ENCODE measurements at regions not wholly inside any gene's neighbourhood (a gene's known extent, or its start where the extent isn't known, plus 50 kb on each side); places are given as distances from the start of the nearest gene placed in this dataset.
"Not testable (repeated sequence)": the region's sequence is repeated elsewhere in the genome, so short reads cannot be mapped to it uniquely, and the experiment has no call there.

GRCh38 chr9:91512235-91512634 lies 88.6 kb upstream of the NFIL3 start:
- H3K36me3 Mint-ChIP-seq (ENCODE audit: low read depth); H3K9me3 Mint-ChIP-seq; H3K4me3 Mint-ChIP-seq; CTCF ChIA-PET; H3K27ac Mint-ChIP-seq; H3K4me1 Mint-ChIP-seq; DNase-seq: not testable (repeated sequence)
- peaks cover 30% of the 10 kb centered on the region for H3K27me3 Mint-ChIP-seq
- POLR2A ChIA-PET = interaction anchor here (0.5 kb wide), 1 partner anchor 9 kb away, joined by 3 read pairs; no protein-coding TSS in a partner anchor

DNA sequence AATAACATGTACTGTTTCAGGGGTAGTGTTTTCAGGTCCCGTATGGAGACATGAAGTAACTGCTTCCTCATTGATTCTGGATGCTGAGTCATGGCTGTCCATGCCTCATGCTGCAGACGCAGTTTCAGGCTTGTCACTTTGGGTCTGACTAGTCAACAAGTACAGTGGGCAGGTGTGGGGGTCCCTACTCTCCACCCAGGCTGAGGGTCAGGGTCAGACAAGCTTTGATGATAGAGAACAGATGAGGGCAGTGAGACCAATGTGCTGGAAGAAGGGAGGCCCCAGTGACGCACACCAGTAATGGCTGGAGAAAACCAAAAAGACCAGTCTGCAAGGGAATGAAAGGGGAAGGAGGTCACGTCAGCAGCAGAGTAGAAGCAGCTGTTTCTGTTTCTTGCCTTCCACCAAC lies 80.0 kb upstream of the NFIL3 start:
- Mint-ChIP-seq H3K27me3 (peaks cover 13% of the 10 kb centered on the region), H3K36me3 (ENCODE audit: low read depth) (no peaks in the 10 kb centered on the region), H3K4me3 (no peak overlapping the region), H3K4me1 (peaks cover 11% of the 10 kb centered on the region), H3K9me3 (no peaks in the 10 kb centered on the region), H3K27ac (no peak overlapping the region)
- no peak for DNase-seq
- POLR2A ChIA-PET = no interaction called here
- CTCF ChIA-PET = no interaction called here

DNA sequence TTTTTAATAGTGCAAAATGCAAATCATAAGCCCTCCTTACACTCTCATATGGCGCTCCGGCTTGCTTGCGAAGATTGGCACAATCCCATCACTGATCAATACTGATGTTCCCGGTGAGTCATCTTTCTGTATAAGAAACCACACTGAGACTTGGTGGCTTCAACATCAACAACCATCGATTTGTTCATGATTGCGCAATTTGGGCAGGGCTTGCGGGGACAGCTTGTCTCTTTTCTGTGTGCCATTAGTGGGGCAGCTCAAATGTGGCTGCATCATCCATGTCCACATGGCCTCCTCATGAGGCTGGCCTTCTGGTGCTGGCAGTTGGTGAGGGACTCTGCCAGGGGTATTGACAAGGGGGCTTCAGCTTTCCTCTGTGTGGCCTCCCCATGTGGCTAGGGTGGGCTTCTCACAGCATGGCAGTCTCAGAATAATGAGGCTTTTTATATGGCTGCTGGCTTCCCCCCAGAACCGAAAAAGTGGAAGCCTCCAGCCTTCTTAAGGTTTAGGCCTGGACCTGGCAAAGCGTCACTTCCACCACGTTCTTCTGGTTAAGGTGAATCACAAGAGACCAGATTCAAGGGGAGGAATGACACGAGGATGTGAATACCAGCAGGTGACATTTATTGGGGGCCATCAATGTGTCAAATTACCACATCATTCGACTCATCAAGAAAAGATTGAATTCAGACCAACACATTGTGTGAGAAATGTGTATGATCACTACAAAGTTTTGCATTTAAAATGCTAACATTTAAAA lies 79.5 kb upstream of the NFIL3 start:
- Mint-ChIP-seq H3K4me3 (no peak overlapping the region), H3K27ac (no peak overlapping the region), H3K4me1 (peaks cover 11% of the 10 kb centered on the region), H3K27me3 (peaks cover 11% of the 10 kb centered on the region), H3K9me3 (no peaks in the 10 kb centered on the region), H3K36me3 (ENCODE audit: low read depth) (no peaks in the 10 kb centered on the region)
- DNase-seq = no peak
- ChIA-PET CTCF (no interaction called here), POLR2A (no interaction called here)

DNA sequence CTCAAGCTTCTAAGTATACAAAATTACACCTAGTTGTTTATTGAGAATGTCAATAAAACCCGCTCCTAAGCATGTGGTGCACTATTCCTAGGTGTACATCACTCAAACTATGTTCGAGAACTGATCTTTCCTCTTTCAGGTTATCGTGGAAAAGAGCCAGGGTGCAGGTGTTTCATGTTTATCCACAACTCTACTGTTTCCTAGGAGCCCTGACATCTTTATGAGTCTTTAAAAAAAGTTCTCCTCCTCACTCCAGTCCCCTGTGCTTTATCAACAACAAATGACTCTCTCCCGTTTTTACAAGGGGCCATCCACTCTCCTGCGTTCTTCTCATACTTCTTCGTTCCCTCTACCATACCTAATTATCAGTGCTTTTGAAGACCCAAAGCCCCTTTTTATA lies 78.8 kb upstream of the NFIL3 start:
- Mint-ChIP-seq H3K36me3 (ENCODE audit: low read depth) (no peaks in the 10 kb centered on the region), H3K27ac (no peak overlapping the region), H3K4me3 (no peak overlapping the region), H3K9me3 (no peaks in the 10 kb centered on the region), H3K4me1 (peaks cover 11% of the 10 kb centered on the region), H3K27me3 (peaks cover 7% of the 10 kb centered on the region)
- DNase-seq = no peak
- POLR2A ChIA-PET = no interaction called here
- CTCF ChIA-PET = interaction anchor here (0.7 kb wide), 1 partner anchor 588 kb away, joined by 3 read pairs; no protein-coding TSS in a partner anchor

- peak; percentile 21 for DNase-seq
- H3K9me3 Mint-ChIP-seq = no peaks in the 10 kb centered on the region
- H3K27ac Mint-ChIP-seq = no peak overlapping the region
- H3K4me1 Mint-ChIP-seq = peaks cover 11% of the 10 kb centered on the region
- peaks cover 9% of the 10 kb centered on the region for H3K27me3 Mint-ChIP-seq
- POLR2A ChIA-PET = no interaction called here
- CTCF ChIA-PET = interaction anchor here (0.6 to 1.7 kb wide), 2 partner anchors 585 to 980 kb away, joined by 3 to 4 read pairs; no protein-coding TSS in a partner anchor
- no peak overlapping the region for H3K4me3 Mint-ChIP-seq
- no peaks in the 10 kb centered on the region for H3K36me3 Mint-ChIP-seq (ENCODE audit: low read depth)
These were observed 76.9 kb upstream of the NFIL3 start for GRCh38 chr9:91500509-91501014.

GRCh38 chr9:91496351-91496750 lies 72.7 kb upstream of the NFIL3 start:
- POLR2A ChIA-PET = no interaction called here

GRCh38 chr9:91495450-91495849 lies 71.8 kb upstream of the NFIL3 start:
- ChIA-PET POLR2A (no interaction called here), CTCF (interaction anchor here (1.4 kb wide), 1 partner anchor 462 kb away, joined by 3 read pairs; no protein-coding TSS in a partner anchor)
- Mint-ChIP-seq H3K9me3 (peaks cover 2% of the 10 kb centered on the region), H3K36me3 (ENCODE audit: low read depth) (no peaks in the 10 kb centered on the region), H3K4me3 (no peak overlapping the region), H3K4me1 (peaks cover 6% of the 10 kb centered on the region), H3K27ac (no peak overlapping the region), H3K27me3 (peaks cover 26% of the 10 kb centered on the region)
- no peak for DNase-seq

More at GRCh38 chr9:91496351-91496750, 72.7 kb upstream of the NFIL3 start:
- DNase-seq = no peak
- Mint-ChIP-seq H3K27me3 (peaks cover 21% of the 10 kb centered on the region), H3K4me1 (peaks cover 11% of the 10 kb centered on the region), H3K9me3 (peaks cover 2% of the 10 kb centered on the region), H3K36me3 (ENCODE audit: low read depth) (no peaks in the 10 kb centered on the region), H3K4me3 (no peak overlapping the region), H3K27ac (no peak overlapping the region)
- CTCF ChIA-PET = no interaction called here

GRCh38 chr9:91494751-91495150 lies 71.1 kb upstream of the NFIL3 start:
- Mint-ChIP-seq H3K9me3 (peaks cover 2% of the 10 kb centered on the region), H3K4me1 (peaks cover 2% of the 10 kb centered on the region), H3K27ac (no peak overlapping the region), H3K27me3 (peaks cover 30% of the 10 kb centered on the region), H3K36me3 (ENCODE audit: low read depth) (no peaks in the 10 kb centered on the region), H3K4me3 (no peak overlapping the region)
- DNase-seq = no peak
- ChIA-PET CTCF (interaction anchor here (1.4 kb wide), 1 partner anchor 461 kb away, joined by 3 read pairs; no protein-coding TSS in a partner anchor), POLR2A (no interaction called here)

DNA sequence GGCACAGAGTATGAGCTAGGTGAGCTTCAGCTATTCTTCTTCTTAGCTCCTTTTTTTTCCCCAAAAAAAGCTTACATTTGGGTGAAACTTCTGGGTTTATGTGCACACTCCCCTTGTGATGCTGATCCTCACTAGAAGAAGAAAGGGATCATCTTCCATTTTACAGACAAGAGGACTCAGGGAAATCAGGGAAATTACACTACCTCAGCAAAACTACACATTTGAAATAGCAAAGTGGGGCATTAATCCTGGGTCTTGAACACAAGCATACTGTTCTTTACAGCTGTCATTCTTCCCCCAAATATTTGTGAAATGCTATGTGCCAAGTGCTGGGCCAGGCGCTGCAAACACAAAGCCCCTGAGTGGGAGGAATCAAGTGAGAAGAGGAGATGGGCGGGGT lies 68.6 kb upstream of the NFIL3 start:
- Mint-ChIP-seq H3K27me3 (peaks cover 38% of the 10 kb centered on the region), H3K27ac (no peak overlapping the region), H3K4me1 (no peaks in the 10 kb centered on the region), H3K4me3 (no peak overlapping the region), H3K36me3 (ENCODE audit: low read depth) (no peaks in the 10 kb centered on the region), H3K9me3 (peaks cover 2% of the 10 kb centered on the region)
- DNase-seq = no peak
- CTCF ChIA-PET = no interaction called here
- POLR2A ChIA-PET = no interaction called here

GRCh38 chr9:91491624-91492023 lies 68.0 kb upstream of the NFIL3 start:
- CTCF ChIA-PET = no interaction called here
- Mint-ChIP-seq H3K36me3 (ENCODE audit: low read depth) (no peaks in the 10 kb centered on the region), H3K4me3 (no peak overlapping the region), H3K4me1 (no peaks in the 10 kb centered on the region), H3K9me3 (peaks cover 2% of the 10 kb centered on the region), H3K27ac (no peak overlapping the region), H3K27me3 (peaks cover 33% of the 10 kb centered on the region)
- no peak for DNase-seq
- POLR2A ChIA-PET = no interaction called here

- Mint-ChIP-seq H3K27me3 (peaks cover 29% of the 10 kb centered on the region), H3K9me3 (peaks cover 2% of the 10 kb centered on the region), H3K4me1 (no peaks in the 10 kb centered on the region), H3K27ac (no peak overlapping the region), H3K36me3 (ENCODE audit: low read depth) (no peaks in the 10 kb centered on the region), H3K4me3 (no peak overlapping the region)
- no peak for DNase-seq
- ChIA-PET CTCF (no interaction called here), POLR2A (interaction anchor here (0.6 kb wide), 1 partner anchor 315 kb away, joined by 3 read pairs; no protein-coding TSS in a partner anchor)
These were observed 65.8 kb upstream of the NFIL3 start for GRCh38 chr9:91489361-91489899.

- CTCF ChIA-PET = no interaction called here
These were observed 64.7 kb upstream of the NFIL3 start for GRCh38 chr9:91488341-91488740.

GRCh38 chr9:91486699-91487497 lies 63.3 kb upstream of the NFIL3 start:
- H3K27me3 Mint-ChIP-seq = peaks cover 25% of the 10 kb centered on the region
- no peaks in the 10 kb centered on the region for H3K36me3 Mint-ChIP-seq (ENCODE audit: low read depth)
- no peaks in the 10 kb centered on the region for H3K4me1 Mint-ChIP-seq
- no peak overlapping the region for H3K27ac Mint-ChIP-seq
- H3K9me3 Mint-ChIP-seq = no peaks in the 10 kb centered on the region
- POLR2A ChIA-PET = no interaction called here
- no peak for DNase-seq
- no peak overlapping the region for H3K4me3 Mint-ChIP-seq
- CTCF ChIA-PET = no interaction called here

More at GRCh38 chr9:91488341-91488740, 64.7 kb upstream of the NFIL3 start:
- no peak overlapping the region for H3K4me3 Mint-ChIP-seq
- POLR2A ChIA-PET = no interaction called here
- no peak for DNase-seq
- no peaks in the 10 kb centered on the region for H3K4me1 Mint-ChIP-seq
- H3K27me3 Mint-ChIP-seq = peaks cover 25% of the 10 kb centered on the region
- H3K27ac Mint-ChIP-seq = no peak overlapping the region
- no peaks in the 10 kb centered on the region for H3K36me3 Mint-ChIP-seq (ENCODE audit: low read depth)
- no peaks in the 10 kb centered on the region for H3K9me3 Mint-ChIP-seq
